OCI-LY3 (cell line): ENCODE measurements at regions not wholly inside any gene's neighbourhood (a gene's known extent, or its start where the extent isn't known, plus 50 kb on each side); places are given as distances from the start of the nearest gene placed in this dataset.

ENCODE experiments used
- EZH2phosphoT487 ChIP-seq: fragments of 200-600 bp; shearing (Covaris generic); IDR thresholded peaks from 2 replicates; pipeline ENCODE4 v1.6.1; 2018; ENCODE audit warnings: antibody characterized with exemption, mixed run types, low read depth
- TF ChIP-seq, protein P1 (sequence below): fragments of 200-600, 300-600 bp; sonication (generic); IDR thresholded peaks from 2 replicates; pipeline ENCODE4 v1.5.1; 2014; ENCODE audit warnings: antibody characterized with exemption, low read length, low read depth

DNA sequence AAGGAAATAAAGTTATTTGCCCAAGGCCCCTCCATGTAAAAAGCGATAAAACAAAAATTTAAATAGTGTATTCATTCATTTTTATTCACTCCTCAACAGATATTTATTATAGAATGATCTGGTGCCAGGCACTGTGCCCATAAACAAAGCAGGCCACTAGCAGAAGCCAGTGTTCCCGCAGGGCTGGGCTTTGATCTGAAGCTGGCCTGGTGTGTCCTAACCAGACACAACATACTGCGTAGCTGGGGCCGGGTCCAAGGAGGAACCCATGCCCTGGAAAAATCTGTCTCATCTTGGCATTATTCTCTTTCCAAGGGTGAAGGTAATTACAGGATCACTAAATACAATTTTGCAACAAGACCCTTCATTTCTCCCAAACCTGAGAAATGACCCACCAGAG is 537.4 kb upstream of the CDH5 start:
- TF ChIP-seq, protein P1, sequence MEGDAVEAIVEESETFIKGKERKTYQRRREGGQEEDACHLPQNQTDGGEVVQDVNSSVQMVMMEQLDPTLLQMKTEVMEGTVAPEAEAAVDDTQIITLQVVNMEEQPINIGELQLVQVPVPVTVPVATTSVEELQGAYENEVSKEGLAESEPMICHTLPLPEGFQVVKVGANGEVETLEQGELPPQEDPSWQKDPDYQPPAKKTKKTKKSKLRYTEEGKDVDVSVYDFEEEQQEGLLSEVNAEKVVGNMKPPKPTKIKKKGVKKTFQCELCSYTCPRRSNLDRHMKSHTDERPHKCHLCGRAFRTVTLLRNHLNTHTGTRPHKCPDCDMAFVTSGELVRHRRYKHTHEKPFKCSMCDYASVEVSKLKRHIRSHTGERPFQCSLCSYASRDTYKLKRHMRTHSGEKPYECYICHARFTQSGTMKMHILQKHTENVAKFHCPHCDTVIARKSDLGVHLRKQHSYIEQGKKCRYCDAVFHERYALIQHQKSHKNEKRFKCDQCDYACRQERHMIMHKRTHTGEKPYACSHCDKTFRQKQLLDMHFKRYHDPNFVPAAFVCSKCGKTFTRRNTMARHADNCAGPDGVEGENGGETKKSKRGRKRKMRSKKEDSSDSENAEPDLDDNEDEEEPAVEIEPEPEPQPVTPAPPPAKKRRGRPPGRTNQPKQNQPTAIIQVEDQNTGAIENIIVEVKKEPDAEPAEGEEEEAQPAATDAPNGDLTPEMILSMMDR, result no peak
- TF ChIP-seq EZH2phosphoT487, result no peak
